ENCODE measurements at regions not wholly inside any gene's neighbourhood (a gene's known extent, or its start where the extent isn't known, plus 50 kb on each side); places are given as distances from the start of the nearest gene placed in this dataset.

- Histone ChIP-seq H3K9me3 (ENCODE audit: low read depth, low read length) (no peaks in the 10 kb centered on the region), H3K27ac (no peak overlapping the region), H3K4me3 (no peak overlapping the region), H3K9ac (ENCODE audit: insufficient read length) (no peak overlapping the region), H3K36me3 (ENCODE audit: insufficient read depth, low read length) (no peaks in the 10 kb centered on the region)
- TF ChIP-seq POLR2AphosphoS5 (IDR thresholded peaks at IDR 0.05; ENCODE audit: borderline replicate concordance, low read depth, low read length) (no peak), EZH2 (IDR thresholded peaks at IDR 0.05) (no peak), FOXP2 (optimal IDR thresholded peaks at IDR 0.05; ENCODE audit: control extremely low read depth, extremely low read length, insufficient read depth) (no peak)
- DNase-seq (ENCODE audit: low read depth, low spot score), result no peak
Observed at GRCh38 chr9:90310521-90310876, 332.1 kb downstream of the DIRAS2 start.

- Histone ChIP-seq H3K27ac (no peak overlapping the region), H3K36me3 (ENCODE audit: insufficient read depth, low read length) (no peaks in the 10 kb centered on the region), H3K9me3 (ENCODE audit: low read depth, low read length) (no peaks in the 10 kb centered on the region), H3K4me3 (no peak overlapping the region), H3K9ac (ENCODE audit: insufficient read length) (no peak overlapping the region)
- TF ChIP-seq FOXP2 (optimal IDR thresholded peaks at IDR 0.05; ENCODE audit: control extremely low read depth, extremely low read length, insufficient read depth) (no peak), EZH2 (IDR thresholded peaks at IDR 0.05) (no peak), POLR2AphosphoS5 (IDR thresholded peaks at IDR 0.05; ENCODE audit: borderline replicate concordance, low read depth, low read length) (no peak)
- no peak for DNase-seq (ENCODE audit: low read depth, low spot score)
Observed at GRCh38 chr9:90311811-90312210, 330.8 kb downstream of the DIRAS2 start.

GRCh38 chr9:90322296-90322695 lies 320.3 kb downstream of the DIRAS2 start:
- TF ChIP-seq POLR2AphosphoS5 (IDR thresholded peaks at IDR 0.05; ENCODE audit: borderline replicate concordance, low read depth, low read length) (no peak), FOXP2 (optimal IDR thresholded peaks at IDR 0.05; ENCODE audit: control extremely low read depth, extremely low read length, insufficient read depth) (no peak), EZH2 (IDR thresholded peaks at IDR 0.05) (no peak)
- DNase-seq (ENCODE audit: low read depth, low spot score), result no peak
- Histone ChIP-seq H3K9ac (ENCODE audit: insufficient read length) (no peak overlapping the region), H3K27ac (no peak overlapping the region), H3K36me3 (ENCODE audit: insufficient read depth, low read length) (no peaks in the 10 kb centered on the region), H3K4me3 (no peak overlapping the region), H3K9me3 (ENCODE audit: low read depth, low read length) (no peaks in the 10 kb centered on the region)

GRCh38 chr9:90325913-90326653 lies 316.5 kb downstream of the DIRAS2 start:
- DNase-seq (ENCODE audit: low read depth, low spot score), result no peak
- Histone ChIP-seq H3K4me3 (no peak overlapping the region), H3K36me3 (ENCODE audit: insufficient read depth, low read length) (no peaks in the 10 kb centered on the region), H3K9me3 (ENCODE audit: low read depth, low read length) (no peaks in the 10 kb centered on the region), H3K27ac (no peak overlapping the region), H3K9ac (ENCODE audit: insufficient read length) (no peak overlapping the region)
- no peak for TF ChIP-seq POLR2AphosphoS5 (IDR thresholded peaks at IDR 0.05; ENCODE audit: borderline replicate concordance, low read depth, low read length)
- TF ChIP-seq FOXP2 (optimal IDR thresholded peaks at IDR 0.05; ENCODE audit: control extremely low read depth, extremely low read length, insufficient read depth), result no peak
- TF ChIP-seq EZH2 (IDR thresholded peaks at IDR 0.05), result no peak

- no peaks in the 10 kb centered on the region for H3K36me3 ChIP-seq (ENCODE audit: insufficient read depth, low read length)
- H3K27ac ChIP-seq, result no peak overlapping the region
- no peak overlapping the region for H3K4me3 ChIP-seq
- no peak for TF ChIP-seq POLR2AphosphoS5 (IDR thresholded peaks at IDR 0.05; ENCODE audit: borderline replicate concordance, low read depth, low read length)
- no peak for TF ChIP-seq FOXP2 (optimal IDR thresholded peaks at IDR 0.05; ENCODE audit: control extremely low read depth, extremely low read length, insufficient read depth)
- no peak for TF ChIP-seq EZH2 (IDR thresholded peaks at IDR 0.05)
- no peak for DNase-seq (ENCODE audit: low read depth, low spot score)
- H3K9ac ChIP-seq (ENCODE audit: insufficient read length), result no peak overlapping the region
- no peaks in the 10 kb centered on the region for H3K9me3 ChIP-seq (ENCODE audit: low read depth, low read length)
Observed at GRCh38 chr9:90330231-90330630, 312.4 kb downstream of the DIRAS2 start.

GRCh38 chr9:90331826-90332575 lies 310.6 kb downstream of the DIRAS2 start:
- H3K9me3 ChIP-seq (ENCODE audit: low read depth, low read length), result no peaks in the 10 kb centered on the region
- no peak overlapping the region for H3K4me3 ChIP-seq
- no peak overlapping the region for H3K27ac ChIP-seq
- H3K36me3 ChIP-seq (ENCODE audit: insufficient read depth, low read length), result no peaks in the 10 kb centered on the region
- TF ChIP-seq FOXP2 (optimal IDR thresholded peaks at IDR 0.05; ENCODE audit: control extremely low read depth, extremely low read length, insufficient read depth), result no peak
- no peak for TF ChIP-seq POLR2AphosphoS5 (IDR thresholded peaks at IDR 0.05; ENCODE audit: borderline replicate concordance, low read depth, low read length)
- TF ChIP-seq EZH2 (IDR thresholded peaks at IDR 0.05), result no peak
- no peak for DNase-seq (ENCODE audit: low read depth, low spot score)
- H3K9ac ChIP-seq (ENCODE audit: insufficient read length), result no peak overlapping the region

- Histone ChIP-seq H3K4me3 (no peak overlapping the region), H3K36me3 (ENCODE audit: insufficient read depth, low read length) (no peaks in the 10 kb centered on the region), H3K27ac (no peak overlapping the region), H3K9ac (ENCODE audit: insufficient read length) (no peak overlapping the region), H3K9me3 (ENCODE audit: low read depth, low read length) (no peaks in the 10 kb centered on the region)
- TF ChIP-seq FOXP2 (optimal IDR thresholded peaks at IDR 0.05; ENCODE audit: control extremely low read depth, extremely low read length, insufficient read depth) (no peak), POLR2AphosphoS5 (IDR thresholded peaks at IDR 0.05; ENCODE audit: borderline replicate concordance, low read depth, low read length) (no peak), EZH2 (IDR thresholded peaks at IDR 0.05) (no peak)
- no peak for DNase-seq (ENCODE audit: low read depth, low spot score)
Observed at GRCh38 chr9:90333226-90333625, 309.4 kb downstream of the DIRAS2 start.

GRCh38 chr9:90340421-90340820 lies 302.2 kb downstream of the DIRAS2 start:
- Histone ChIP-seq H3K36me3 (ENCODE audit: insufficient read depth, low read length) (no peaks in the 10 kb centered on the region), H3K9me3 (ENCODE audit: low read depth, low read length) (no peaks in the 10 kb centered on the region), H3K4me3 (no peak overlapping the region), H3K27ac (no peak overlapping the region), H3K9ac (ENCODE audit: insufficient read length) (no peak overlapping the region)
- no peak for DNase-seq (ENCODE audit: low read depth, low spot score)
- TF ChIP-seq POLR2AphosphoS5 (IDR thresholded peaks at IDR 0.05; ENCODE audit: borderline replicate concordance, low read depth, low read length) (no peak), FOXP2 (optimal IDR thresholded peaks at IDR 0.05; ENCODE audit: control extremely low read depth, extremely low read length, insufficient read depth) (no peak), EZH2 (IDR thresholded peaks at IDR 0.05) (no peak)
